ENCODE measurements at regions not wholly inside any gene's neighbourhood (a gene's known extent, or its start where the extent isn't known, plus 50 kb on each side); places are given as distances from the start of the nearest gene placed in this dataset.
A peak's percentile ranks its signal among the peaks of the same experiment; 100 is the strongest.

GRCh38 chr6:139853302-139853992, 479.0 kb upstream of the CITED2 start:
- H3K4me3 Mint-ChIP-seq (ENCODE audit: unreplicated experiment) = no peak overlapping the region
- Histone ChIP-seq H3K4me1 (peaks cover 36% of the 10 kb centered on the region), H3K9me3 (no peaks in the 10 kb centered on the region), H3K36me3 (ENCODE audit: control insufficient read depth, insufficient read depth, low read length) (no peaks in the 10 kb centered on the region), H3K27me3 (replicated peaks; ENCODE audit: control insufficient read depth, insufficient read depth, low read length) (no peaks in the 10 kb centered on the region), H3K4me3 (ENCODE audit: low read depth, low read length) (no peak overlapping the region)
- ChIA-PET POLR2A (interaction anchor here (1.3 kb wide), 1 partner anchor 479 kb away, joined by 7 read pairs; the partner anchor contains the start of gene CITED2), CTCF (interaction anchor here (0.6 to 2.0 kb wide), 4 partner anchors 66 to 484 kb away, joined by 3 to 6 read pairs (median 5); partner anchors contain the start of gene CITED2)
- DNase-seq = peak; percentile 47 to 58
- peaks cover 15% of the 10 kb centered on the region for H3K9me3 Mint-ChIP-seq (ENCODE audit: unreplicated experiment)
- no peaks in the 10 kb centered on the region for H3K27me3 Mint-ChIP-seq (ENCODE audit: insufficient read depth, unreplicated experiment)
- no peak for TF ChIP-seq CTCF (IDR thresholded peaks at IDR 0.05; ENCODE audit: insufficient read depth in 1 of 2, low read depth in 1 of 2, low read length in 1 of 2, severe bottlenecking in 1 of 2, unreplicated experiment in 1 of 2)
- no peaks in the 10 kb centered on the region for H3K36me3 Mint-ChIP-seq (ENCODE audit: insufficient read depth, unreplicated experiment)
- intact Hi-C loops (cut with micrococcal nuclease; ENCODE audit: unreplicated experiment) = loop anchor here (2.0 kb wide), 1 partner anchor 105 kb away; no protein-coding TSS in a partner anchor
- no TSS peak for BruUV-seq (replicated peaks)
- peaks cover 29% of the 10 kb centered on the region for H3K4me1 Mint-ChIP-seq (ENCODE audit: low read depth, unreplicated experiment)
- H3K27ac Mint-ChIP-seq (ENCODE audit: unreplicated experiment) = no peak overlapping the region

- ChIA-PET CTCF (interaction anchor here (0.6 to 2.0 kb wide), 4 partner anchors 67 to 483 kb away, joined by 3 to 6 read pairs (median 5); partner anchors contain the start of gene CITED2), POLR2A (interaction anchor here (1.3 kb wide), 1 partner anchor 478 kb away, joined by 7 read pairs; the partner anchor contains the start of gene CITED2)
- Histone ChIP-seq H3K9me3 (no peaks in the 10 kb centered on the region), H3K4me1 (peaks cover 39% of the 10 kb centered on the region), H3K27me3 (replicated peaks; ENCODE audit: control insufficient read depth, insufficient read depth, low read length) (no peaks in the 10 kb centered on the region), H3K36me3 (ENCODE audit: control insufficient read depth, insufficient read depth, low read length) (no peaks in the 10 kb centered on the region), H3K4me3 (ENCODE audit: low read depth, low read length) (no peak overlapping the region)
- Mint-ChIP-seq H3K4me1 (ENCODE audit: low read depth, unreplicated experiment) (peaks cover 32% of the 10 kb centered on the region), H3K4me3 (ENCODE audit: unreplicated experiment) (no peak overlapping the region), H3K9me3 (ENCODE audit: unreplicated experiment) (peaks cover 15% of the 10 kb centered on the region), H3K27ac (ENCODE audit: unreplicated experiment) (no peak overlapping the region), H3K27me3 (ENCODE audit: insufficient read depth, unreplicated experiment) (no peaks in the 10 kb centered on the region), H3K36me3 (ENCODE audit: insufficient read depth, unreplicated experiment) (no peaks in the 10 kb centered on the region)
- DNase-seq = no peak
- no peak for TF ChIP-seq CTCF (IDR thresholded peaks at IDR 0.05; ENCODE audit: insufficient read depth in 1 of 2, low read depth in 1 of 2, low read length in 1 of 2, severe bottlenecking in 1 of 2, unreplicated experiment in 1 of 2)
- BruUV-seq (replicated peaks) = no TSS peak
- intact Hi-C loops (cut with micrococcal nuclease; ENCODE audit: unreplicated experiment) = loop anchor here (2.0 kb wide), 1 partner anchor 104 kb away; no protein-coding TSS in a partner anchor
These were observed 478.2 kb upstream of the CITED2 start for GRCh38 chr6:139852488-139853140.

- DNase-seq = no peak
- Mint-ChIP-seq H3K4me3 (ENCODE audit: unreplicated experiment) (no peak overlapping the region), H3K27ac (ENCODE audit: unreplicated experiment) (no peak overlapping the region), H3K4me1 (ENCODE audit: low read depth, unreplicated experiment) (peaks cover 34% of the 10 kb centered on the region), H3K9me3 (ENCODE audit: unreplicated experiment) (peaks cover 15% of the 10 kb centered on the region), H3K27me3 (ENCODE audit: insufficient read depth, unreplicated experiment) (no peaks in the 10 kb centered on the region), H3K36me3 (ENCODE audit: insufficient read depth, unreplicated experiment) (no peaks in the 10 kb centered on the region)
- intact Hi-C loops (cut with micrococcal nuclease; ENCODE audit: unreplicated experiment) = loop anchor here (2.0 kb wide), 1 partner anchor 103 kb away; no protein-coding TSS in a partner anchor
- POLR2A ChIA-PET = no interaction called here
- TF ChIP-seq CTCF (IDR thresholded peaks at IDR 0.05; ENCODE audit: insufficient read depth in 1 of 2, low read depth in 1 of 2, low read length in 1 of 2, severe bottlenecking in 1 of 2, unreplicated experiment in 1 of 2) = no peak
- no peaks in the 10 kb centered on the region for H3K9me3 ChIP-seq
- H3K27me3 ChIP-seq (replicated peaks; ENCODE audit: control insufficient read depth, insufficient read depth, low read length) = no peaks in the 10 kb centered on the region
- peaks cover 44% of the 10 kb centered on the region for H3K4me1 ChIP-seq
- H3K36me3 ChIP-seq (ENCODE audit: control insufficient read depth, insufficient read depth, low read length) = no peaks in the 10 kb centered on the region
- no TSS peak for BruUV-seq (replicated peaks)
- no peak overlapping the region for H3K4me3 ChIP-seq (ENCODE audit: low read depth, low read length)
- CTCF ChIA-PET = no interaction called here
These were observed 477.6 kb upstream of the CITED2 start for GRCh38 chr6:139852067-139852466.
